Ishikawa (cell line): ENCODE measurements at regions not wholly inside any gene's neighbourhood (a gene's known extent, or its start where the extent isn't known, plus 50 kb on each side); places are given as distances from the start of the nearest gene placed in this dataset.

Source experiments
- CREB1 ChIP-seq: IDR thresholded peaks from 2 replicates; pipeline ENCODE4 v1.6.1; 2012; ENCODE audit warnings: low read depth
- EGR1 ChIP-seq: IDR thresholded peaks from 2 replicates; pipeline ENCODE4 v1.6.1; 2012
- FOXM1 ChIP-seq: IDR thresholded peaks from 2 replicates; pipeline ENCODE4 v1.6.1; 2012; ENCODE audit warnings: low read depth, borderline replicate concordance
- TAF1 ChIP-seq: IDR thresholded peaks from 2 replicates; pipeline ENCODE4 v1.6.1; 2012; ENCODE audit warnings: low read depth, mild to moderate bottlenecking
- TEAD4 ChIP-seq: IDR thresholded peaks from 2 replicates; pipeline ENCODE4 v1.6.1; 2012
- TF ChIP-seq, protein P1 (sequence below): IDR thresholded peaks from 2 replicates; pipeline ENCODE4 v1.6.1; 2012; ENCODE audit warnings: low read depth, mild to moderate bottlenecking

DNA sequence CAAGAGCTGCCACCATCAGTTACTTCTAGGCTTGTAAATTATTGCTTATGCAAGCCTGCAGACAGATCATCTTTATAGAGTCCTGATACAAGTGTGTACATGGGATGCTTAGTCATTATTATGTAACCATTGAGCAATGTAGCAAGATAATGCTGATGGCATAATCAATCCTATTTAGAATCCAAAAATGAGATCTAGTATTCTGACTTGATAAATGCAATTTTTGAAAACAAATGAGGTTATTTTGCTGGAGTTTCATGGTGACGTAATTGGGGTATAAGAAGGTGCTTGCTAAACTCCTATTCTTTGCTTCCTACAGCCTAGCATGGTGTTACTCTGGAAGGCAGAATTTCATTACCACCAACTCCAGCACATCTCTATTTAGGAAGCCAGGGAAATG, 801.7 kb upstream of the PRMT6 start:
- no peak for TF ChIP-seq TAF1
- no peak for TF ChIP-seq CREB1
- no peak for TF ChIP-seq FOXM1
- TF ChIP-seq TEAD4, result no peak
- TF ChIP-seq, protein P1, sequence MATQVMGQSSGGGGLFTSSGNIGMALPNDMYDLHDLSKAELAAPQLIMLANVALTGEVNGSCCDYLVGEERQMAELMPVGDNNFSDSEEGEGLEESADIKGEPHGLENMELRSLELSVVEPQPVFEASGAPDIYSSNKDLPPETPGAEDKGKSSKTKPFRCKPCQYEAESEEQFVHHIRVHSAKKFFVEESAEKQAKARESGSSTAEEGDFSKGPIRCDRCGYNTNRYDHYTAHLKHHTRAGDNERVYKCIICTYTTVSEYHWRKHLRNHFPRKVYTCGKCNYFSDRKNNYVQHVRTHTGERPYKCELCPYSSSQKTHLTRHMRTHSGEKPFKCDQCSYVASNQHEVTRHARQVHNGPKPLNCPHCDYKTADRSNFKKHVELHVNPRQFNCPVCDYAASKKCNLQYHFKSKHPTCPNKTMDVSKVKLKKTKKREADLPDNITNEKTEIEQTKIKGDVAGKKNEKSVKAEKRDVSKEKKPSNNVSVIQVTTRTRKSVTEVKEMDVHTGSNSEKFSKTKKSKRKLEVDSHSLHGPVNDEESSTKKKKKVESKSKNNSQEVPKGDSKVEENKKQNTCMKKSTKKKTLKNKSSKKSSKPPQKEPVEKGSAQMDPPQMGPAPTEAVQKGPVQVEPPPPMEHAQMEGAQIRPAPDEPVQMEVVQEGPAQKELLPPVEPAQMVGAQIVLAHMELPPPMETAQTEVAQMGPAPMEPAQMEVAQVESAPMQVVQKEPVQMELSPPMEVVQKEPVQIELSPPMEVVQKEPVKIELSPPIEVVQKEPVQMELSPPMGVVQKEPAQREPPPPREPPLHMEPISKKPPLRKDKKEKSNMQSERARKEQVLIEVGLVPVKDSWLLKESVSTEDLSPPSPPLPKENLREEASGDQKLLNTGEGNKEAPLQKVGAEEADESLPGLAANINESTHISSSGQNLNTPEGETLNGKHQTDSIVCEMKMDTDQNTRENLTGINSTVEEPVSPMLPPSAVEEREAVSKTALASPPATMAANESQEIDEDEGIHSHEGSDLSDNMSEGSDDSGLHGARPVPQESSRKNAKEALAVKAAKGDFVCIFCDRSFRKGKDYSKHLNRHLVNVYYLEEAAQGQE, result no peak
- TF ChIP-seq EGR1, result no peak
